HEK293 (cell line): ENCODE measurements at regions not wholly inside any gene's neighbourhood (a gene's known extent, or its start where the extent isn't known, plus 50 kb on each side); places are given as distances from the start of the nearest gene placed in this dataset.

ENCODE experiments used
- ATF2 ChIP-seq: fragments of 450-650 bp; formaldehyde crosslinking; IDR thresholded peaks from 2 replicates; pipeline ENCODE4 v1.5.1; 2016; ENCODE audit warnings: missing biosample characterization, missing genetic modification characterization, low read depth
- IKZF3 ChIP-seq: fragments of 450-650 bp; IDR thresholded peaks from 2 replicates; pipeline ENCODE4 v1.5.0; 2018; ENCODE audit warnings: missing biosample characterization, mild to moderate bottlenecking, missing genetic modification characterization, moderate library complexity
- KLF10 ChIP-seq: fragments of 450-650 bp; IDR thresholded peaks from 2 replicates; pipeline ENCODE4 v1.5.1; 2018; ENCODE audit warnings: missing biosample characterization, mild to moderate bottlenecking, missing genetic modification characterization
- PRDM10 ChIP-seq: fragments of 450-650 bp; formaldehyde crosslinking; IDR thresholded peaks from 2 replicates; pipeline ENCODE4 v1.5.1; 2016; ENCODE audit warnings: missing biosample characterization, missing genetic modification characterization
- SP2 ChIP-seq: fragments of 450-650 bp; formaldehyde crosslinking; IDR thresholded peaks from 2 replicates; pipeline ENCODE4 v1.5.1; 2016; ENCODE audit warnings: missing biosample characterization, missing genetic modification characterization
- SP3 ChIP-seq: fragments of 450-650 bp; formaldehyde crosslinking; IDR thresholded peaks from 2 replicates; pipeline ENCODE4 v1.5.1; 2016; ENCODE audit warnings: missing biosample characterization, missing genetic modification characterization
- TCF7L2 ChIP-seq: IDR thresholded peaks from 2 replicates; pipeline ENCODE4 v1.6.1; 2011; ENCODE audit warnings: low read depth, mild to moderate bottlenecking, inconsistent platforms, low read length, moderate library complexity, borderline replicate concordance
- ZBTB10 ChIP-seq: fragments of 450-650 bp; formaldehyde crosslinking; IDR thresholded peaks from 2 replicates; pipeline ENCODE4 v1.5.1; 2016; ENCODE audit warnings: missing biosample characterization, missing genetic modification characterization
- ZBTB17 ChIP-seq: fragments of 450-650 bp; formaldehyde crosslinking; IDR thresholded peaks from 2 replicates; pipeline ENCODE4 v1.5.1; 2016; ENCODE audit warnings: missing biosample characterization, missing genetic modification characterization
- ZBTB26 ChIP-seq: fragments of 450-650 bp; formaldehyde crosslinking; optimal IDR thresholded peaks from 2 replicates; pipeline ENCODE3; 2016; ENCODE audit warnings: missing biosample characterization, mild to moderate bottlenecking, missing genetic modification characterization
- ZBTB6 ChIP-seq: fragments of 450-650 bp; formaldehyde crosslinking; IDR thresholded peaks from 2 replicates; pipeline ENCODE4 v1.5.1; 2017; ENCODE audit warnings: missing biosample characterization, missing genetic modification characterization
- ZNF221 ChIP-seq: fragments of 450-650 bp; formaldehyde crosslinking; IDR thresholded peaks from 2 replicates; pipeline ENCODE4 v1.5.1; 2017; ENCODE audit warnings: missing biosample characterization, missing genetic modification characterization, borderline replicate concordance
- ZNF223 ChIP-seq: fragments of 450-650 bp; formaldehyde crosslinking; IDR thresholded peaks from 2 replicates; pipeline ENCODE4 v1.5.1; 2016; ENCODE audit warnings: missing biosample characterization, missing genetic modification characterization
- ZNF391 ChIP-seq: fragments of 450-650 bp; formaldehyde crosslinking; IDR thresholded peaks from 2 replicates; pipeline ENCODE4 v1.5.1; 2016; ENCODE audit warnings: low read depth, missing biosample characterization, missing genetic modification characterization, borderline replicate concordance
- ZNF394 ChIP-seq: fragments of 450-650 bp; formaldehyde crosslinking; IDR thresholded peaks from 2 replicates; pipeline ENCODE4 v1.5.1; 2016; ENCODE audit warnings: missing biosample characterization, missing genetic modification characterization, mild to moderate bottlenecking, moderate library complexity, borderline replicate concordance
- ZNF488 ChIP-seq: fragments of 450-650 bp; formaldehyde crosslinking; IDR thresholded peaks from 2 replicates; pipeline ENCODE4 v1.5.1; 2016; ENCODE audit warnings: missing biosample characterization, missing genetic modification characterization
- ZNF544 ChIP-seq: fragments of 450-650 bp; formaldehyde crosslinking; IDR thresholded peaks from 2 replicates; pipeline ENCODE4 v1.5.0; 2017; ENCODE audit warnings: missing biosample characterization, missing genetic modification characterization
- ZNF560 ChIP-seq: fragments of 450-650 bp; formaldehyde crosslinking; IDR thresholded peaks from 2 replicates; pipeline ENCODE4 v1.5.1; 2017; ENCODE audit warnings: missing biosample characterization, missing genetic modification characterization, borderline replicate concordance
- ZNF600 ChIP-seq: fragments of 450-650 bp; formaldehyde crosslinking; IDR thresholded peaks from 2 replicates; pipeline ENCODE4 v1.5.1; 2016; ENCODE audit warnings: missing biosample characterization, missing genetic modification characterization
- ZNF626 ChIP-seq: fragments of 450-650 bp; sonication (Bioruptor Pico); formaldehyde crosslinking; IDR thresholded peaks from 2 replicates; pipeline ENCODE4 v1.5.1; 2018; ENCODE audit warnings: missing biosample characterization, missing genetic modification characterization, inconsistent platforms
- ZNF629 ChIP-seq: fragments of 450-650 bp; formaldehyde crosslinking; IDR thresholded peaks from 2 replicates; pipeline ENCODE4 v1.5.1; 2017; ENCODE audit warnings: missing biosample characterization, missing genetic modification characterization
- ZNF654 ChIP-seq: fragments of 450-650 bp; formaldehyde crosslinking; IDR thresholded peaks from 2 replicates; pipeline ENCODE4 v1.5.1; 2016; ENCODE audit warnings: low read depth, missing biosample characterization, missing genetic modification characterization
- ZNF658 ChIP-seq: fragments of 450-650 bp; formaldehyde crosslinking; IDR thresholded peaks from 2 replicates; pipeline ENCODE4; 2016; ENCODE audit warnings: missing biosample characterization, missing genetic modification characterization
- ZNF660 ChIP-seq: fragments of 450-650 bp; IDR thresholded peaks from 2 replicates; pipeline ENCODE4 v1.5.1; 2018; ENCODE audit warnings: missing biosample characterization, mild to moderate bottlenecking, missing genetic modification characterization
- ZNF768 ChIP-seq: fragments of 450-650 bp; formaldehyde crosslinking; IDR thresholded peaks from 2 replicates; pipeline ENCODE4 v1.5.1; 2018; ENCODE audit warnings: missing biosample characterization, mild to moderate bottlenecking, missing genetic modification characterization
- ZNF777 ChIP-seq: fragments of 450-650 bp; formaldehyde crosslinking; IDR thresholded peaks from 2 replicates; pipeline ENCODE4 v1.5.1; 2017; ENCODE audit warnings: missing biosample characterization, missing genetic modification characterization, borderline replicate concordance
- ZNF837 ChIP-seq: fragments of 450-650 bp; formaldehyde crosslinking; IDR thresholded peaks from 2 replicates; pipeline ENCODE4 v1.5.1; 2016; ENCODE audit warnings: missing biosample characterization, missing genetic modification characterization
- ZSCAN23 ChIP-seq: fragments of 450-650 bp; formaldehyde crosslinking; IDR thresholded peaks from 2 replicates; pipeline ENCODE4 v1.5.1; 2016; ENCODE audit warnings: missing biosample characterization, missing genetic modification characterization
- ZSCAN30 ChIP-seq: fragments of 450-650 bp; IDR thresholded peaks from 2 replicates; pipeline ENCODE4 v1.5.1; 2018; ENCODE audit warnings: missing biosample characterization, mild to moderate bottlenecking, missing genetic modification characterization, moderate library complexity

- TF ChIP-seq ZNF391 (0 out of 2 replicates have a peak, but pooled peaks have one; percentile 20), ZNF394 (tag by site-specific recombination) (peak; percentile 46; the same call in 1 of the 2 replicates), ZNF560 (tag by site-specific recombination) (no peak), PRDM10 (tag by site-specific recombination) (peak; percentile 67), ZBTB10 (peak; percentile 40; the same call in 1 of the 2 replicates), ZNF488 (no peak), ZNF626 (tag by site-specific recombination) (no peak), ZNF221 (tag by site-specific recombination) (no peak), SP2 (tag by site-specific recombination) (no peak), ZNF629 (tag by site-specific recombination) (no peak; the same call in 1 of the 2 replicates), ZSCAN30 (peak; percentile 79), ZNF600 (tag by site-specific recombination) (peak; percentile 52; the same call in 1 of the 2 replicates), ZNF777 (tag by site-specific recombination) (peak; percentile 61; the same call in 1 of the 2 replicates), KLF10 (tag by site-specific recombination) (no peak), IKZF3 (tag by site-specific recombination) (no peak), ZNF768 (tag by site-specific recombination) (no peak), ZBTB17 (tag by site-specific recombination) (peak; percentile 50; the same call in 1 of the 2 replicates), ZNF658 (tag by site-specific recombination) (no peak), ZNF660 (tag by site-specific recombination) (0 out of 2 replicates have a peak, but pooled peaks have one; percentile 39), ZNF544 (tag by site-specific recombination) (no peak), ZBTB26 (peak; percentile 69), ZNF654 (tag by site-specific recombination) (peak; percentile 89), ZNF837 (no peak), SP3 (tag by site-specific recombination) (peak; percentile 33), ATF2 (tag by site-specific recombination) (no peak), ZNF223 (tag by site-specific recombination) (no peak), ZSCAN23 (tag by site-specific recombination) (no peak), ZBTB6 (tag by site-specific recombination) (no peak), TCF7L2 (no peak)
Measured at GRCh38 chr13:27362064-27362751, 62.2 kb upstream of the GTF3A start (continued).
